WI38 (cell line): ENCODE measurements at regions not wholly inside any gene's neighbourhood (a gene's known extent, or its start where the extent isn't known, plus 50 kb on each side); places are given as distances from the start of the nearest gene placed in this dataset.
"Not testable (repeated sequence)": the region's sequence is repeated elsewhere in the genome, so short reads cannot be mapped to it uniquely, and the experiment has no call there.

ENCODE experiments used
- H3K4me3 ChIP-seq: 2 replicates; pipeline ENCODE4 v1.5.1; 2011; ENCODE audit warnings: low read depth, mild to moderate bottlenecking, control low read depth, low read length
- CTCF ChIP-seq: IDR thresholded peaks from 2 replicates; pipeline ENCODE4 v1.5.1; 2012; ENCODE audit warnings: low read depth, mild to moderate bottlenecking, control low read depth, low read length

GRCh38 chr3:103862415-103862814, 1427.6 kb downstream of the ZPLD1 start:
- no peak for TF ChIP-seq CTCF
- H3K4me3 ChIP-seq = no peak overlapping the region

GRCh38 chr3:103863381-103863780, 1428.6 kb downstream of the ZPLD1 start:
- no peak overlapping the region for H3K4me3 ChIP-seq
- TF ChIP-seq CTCF = no peak

GRCh38 chr3:103866113-103866512, 1431.3 kb downstream of the ZPLD1 start:
- H3K4me3 ChIP-seq = no peak overlapping the region
- no peak for TF ChIP-seq CTCF

GRCh38 chr3:103873021-103873420, 1438.2 kb downstream of the ZPLD1 start:
- TF ChIP-seq CTCF = no peak

GRCh38 chr3:103873897-103874545, 1439.2 kb downstream of the ZPLD1 start:
- no peak for TF ChIP-seq CTCF
- H3K4me3 ChIP-seq = no peak overlapping the region

More at GRCh38 chr3:103873021-103873420, 1438.2 kb downstream of the ZPLD1 start:
- no peak overlapping the region for H3K4me3 ChIP-seq

GRCh38 chr3:103881809-103882208, 1447.0 kb downstream of the ZPLD1 start:
- H3K4me3 ChIP-seq = not testable (repeated sequence)

- H3K4me3 ChIP-seq = no peak overlapping the region
- TF ChIP-seq CTCF = no peak
These were observed 1454.9 kb downstream of the ZPLD1 start for GRCh38 chr3:103889675-103890074.
